NCI-H187 treated with DMSO at 0.1 percent for 48 hours (cell line): ENCODE measurements at regions not wholly inside any gene's neighbourhood (a gene's known extent, or its start where the extent isn't known, plus 50 kb on each side); places are given as distances from the start of the nearest gene placed in this dataset.
"Not testable (repeated sequence)": the region's sequence is repeated elsewhere in the genome, so short reads cannot be mapped to it uniquely, and the experiment has no call there.

Source experiments
- DNase-seq: peaks from one replicate; lab custom pipeline; 2025; lab: John Stamatoyannopoulos, UW

DNA sequence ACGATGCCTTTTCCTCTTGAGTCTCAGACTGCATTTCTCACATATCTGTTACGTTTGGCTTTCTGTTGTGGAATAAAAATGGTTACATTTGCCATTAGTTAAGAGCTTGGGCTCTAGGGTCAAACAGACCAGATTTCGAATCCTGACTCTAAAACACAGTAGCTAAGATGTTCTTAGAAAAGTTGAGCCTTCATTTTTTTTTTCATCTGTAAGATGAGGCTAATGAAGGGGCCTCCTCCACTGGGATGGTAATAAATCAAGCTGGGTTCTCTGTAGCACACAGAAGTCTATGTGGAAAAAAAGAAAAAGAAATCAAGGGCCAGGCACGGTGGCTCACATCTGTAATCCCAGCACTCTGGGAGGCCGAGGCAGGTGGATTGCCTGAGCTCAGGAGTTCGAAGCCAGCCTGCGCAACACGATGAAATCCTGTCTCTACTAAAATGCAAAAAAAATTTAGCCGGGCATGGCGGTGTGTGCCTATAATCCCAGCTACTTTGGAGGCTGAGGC lies 49.9 kb upstream of the CAPRIN1 start:
- DNase-seq = no peak

DNA sequence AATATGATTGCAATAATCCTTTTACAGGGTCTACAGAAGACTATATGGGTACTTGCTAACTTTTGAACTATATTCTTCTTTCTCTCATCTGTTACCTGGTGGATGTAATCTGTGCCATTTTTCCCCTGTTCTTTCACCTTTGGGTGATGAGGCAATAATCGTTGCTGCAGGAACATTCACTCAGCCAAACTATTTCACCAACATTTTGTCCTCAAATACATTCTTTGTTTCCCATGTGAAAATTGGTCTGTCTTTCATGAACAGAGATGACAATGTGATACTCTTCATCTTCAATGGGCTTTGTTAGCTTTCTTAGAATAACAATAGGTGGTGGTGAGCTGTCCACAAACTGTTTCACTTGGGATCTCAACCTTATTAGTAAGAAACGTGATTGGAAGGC lies 52.1 kb upstream of the CAPRIN1 start:
- no peak for DNase-seq

DNA sequence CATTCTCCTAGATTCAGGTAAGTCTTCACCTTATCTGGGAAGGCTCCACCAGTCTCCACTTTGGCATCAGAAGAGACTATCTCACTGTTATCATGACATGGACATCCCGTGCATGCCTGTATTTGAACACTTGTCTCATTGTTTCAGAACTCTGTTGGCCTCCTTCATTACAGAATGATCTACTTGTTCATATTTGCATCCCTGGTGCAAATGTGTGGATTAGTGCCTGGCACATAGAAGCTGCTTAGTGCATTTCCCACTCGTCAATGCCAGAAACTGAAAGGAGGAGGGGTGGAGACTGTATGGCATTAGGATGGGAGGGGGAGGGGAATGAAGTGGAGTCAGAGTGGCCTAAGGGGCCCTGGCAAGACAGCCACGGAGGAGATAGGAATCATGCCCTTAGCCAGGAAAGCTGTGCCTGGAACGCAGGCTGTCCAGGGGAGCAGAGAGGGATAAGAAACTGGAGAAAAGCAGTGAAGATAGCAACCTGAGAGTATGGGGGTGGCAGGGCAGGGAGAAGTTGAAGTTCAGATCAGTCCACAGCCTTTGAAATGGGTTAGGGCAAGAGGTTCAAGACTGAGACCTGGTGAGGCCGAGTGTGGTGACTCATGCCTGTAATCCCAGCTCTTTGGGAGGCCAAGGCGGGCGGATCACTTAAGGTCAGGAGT lies 53.8 kb upstream of the CAPRIN1 start:
- no peak for DNase-seq

DNA sequence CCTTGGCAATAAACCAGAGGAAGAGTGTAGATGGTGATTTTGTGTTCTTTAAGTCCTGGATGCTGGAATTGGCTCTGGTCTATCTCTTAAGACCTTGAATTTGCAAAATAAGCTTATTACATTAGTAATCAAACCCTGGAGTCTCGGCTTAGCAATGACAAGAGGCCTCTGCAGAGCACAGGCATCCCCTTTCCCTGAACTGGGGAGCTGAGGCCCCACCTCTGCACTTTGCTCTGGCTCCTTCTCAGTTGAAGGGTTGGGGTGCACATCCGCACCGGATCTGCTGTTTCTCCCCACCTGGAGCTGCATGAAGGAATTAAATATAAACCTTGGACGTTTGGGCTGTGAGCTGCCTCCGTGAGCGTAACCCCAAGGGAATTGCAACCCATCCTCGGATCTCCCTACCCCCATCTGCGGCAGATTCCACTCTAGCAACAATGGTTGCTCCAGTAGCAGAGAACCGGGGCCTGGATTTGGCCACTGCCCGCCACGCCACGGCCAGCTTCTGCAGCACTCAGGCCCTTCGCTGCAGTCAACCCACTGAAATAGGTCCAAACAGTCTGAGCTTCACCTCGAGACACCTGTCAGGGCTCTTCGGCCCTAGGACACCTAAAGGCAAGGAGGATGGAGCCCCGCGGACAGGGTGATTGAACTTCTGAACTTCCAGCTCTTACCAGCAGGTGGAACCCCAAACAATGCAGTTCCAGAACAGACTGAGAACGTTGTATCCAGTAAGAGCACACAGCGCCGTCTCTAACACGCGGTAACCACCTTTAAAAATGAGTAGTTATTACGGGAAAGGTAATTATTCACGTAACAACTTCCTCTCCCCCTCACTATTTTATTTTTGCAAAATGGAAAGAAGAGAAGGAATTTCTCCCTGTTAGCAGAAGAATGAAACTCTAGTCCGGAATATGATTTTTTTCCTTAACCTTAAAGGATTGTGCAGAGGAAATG lies 54.8 kb upstream of the CAPRIN1 start:
- DNase-seq = peak; percentile 58

DNA sequence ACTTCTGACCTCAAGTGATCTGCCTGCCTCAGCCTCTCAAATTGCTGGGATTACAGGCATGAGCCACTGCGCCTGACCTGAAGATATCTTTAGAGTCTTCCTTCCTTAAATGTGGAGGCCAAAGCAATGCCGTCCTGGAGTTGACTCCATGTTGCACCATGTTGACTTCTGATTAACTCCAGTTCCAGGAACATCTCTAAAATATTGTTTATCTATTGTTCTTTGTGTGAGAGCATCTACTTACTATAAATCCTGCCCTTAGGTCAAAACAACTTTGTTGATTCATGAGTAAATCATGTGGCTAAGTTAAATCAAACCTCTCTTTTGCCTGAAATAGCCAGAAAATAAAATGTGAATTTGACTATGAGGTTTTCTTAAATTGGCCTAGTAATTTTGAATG lies 56.6 kb upstream of the CAPRIN1 start:
- DNase-seq = no peak

DNA sequence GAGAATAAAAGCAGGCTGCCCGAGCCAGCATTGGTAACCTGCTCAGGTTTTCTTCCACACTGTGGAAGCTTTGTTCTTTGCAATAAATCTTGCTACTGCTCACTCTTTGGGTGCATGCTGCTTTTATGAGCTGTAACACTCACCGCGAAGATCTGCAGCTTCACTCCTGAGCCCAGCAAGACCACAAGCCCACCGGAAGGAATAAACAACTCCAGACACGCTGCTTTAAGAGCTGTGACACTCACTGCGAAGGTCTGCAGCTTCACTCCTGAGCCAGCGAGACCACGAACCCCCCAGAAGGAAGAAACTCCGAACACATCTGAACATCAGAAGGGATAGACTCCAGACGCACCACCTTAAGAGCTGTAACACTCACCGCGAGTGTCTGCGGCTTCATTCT lies 60.4 kb upstream of the CAPRIN1 start:
- not testable (repeated sequence) for DNase-seq

DNA sequence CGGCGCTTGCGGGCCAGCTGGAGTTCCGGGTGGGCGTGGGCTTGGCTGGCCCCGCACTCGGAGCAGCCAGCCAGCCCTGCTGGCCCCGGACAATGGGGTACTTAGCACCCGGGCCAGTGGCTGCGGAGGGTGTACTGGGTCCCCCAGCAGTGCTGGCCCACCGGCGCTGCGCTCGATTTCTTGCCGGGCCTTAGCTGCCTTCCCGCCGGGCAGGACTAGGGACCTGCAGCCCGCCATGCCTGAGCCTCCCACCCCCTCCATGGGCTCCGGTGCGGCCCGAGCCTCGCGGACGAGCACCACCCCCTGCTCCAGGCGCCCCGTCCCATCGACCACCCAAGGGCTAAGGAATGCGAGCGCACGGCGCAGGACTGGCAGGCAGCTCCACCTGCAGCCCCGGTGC lies 61.4 kb upstream of the CAPRIN1 start:
- DNase-seq = not testable (repeated sequence)

DNA sequence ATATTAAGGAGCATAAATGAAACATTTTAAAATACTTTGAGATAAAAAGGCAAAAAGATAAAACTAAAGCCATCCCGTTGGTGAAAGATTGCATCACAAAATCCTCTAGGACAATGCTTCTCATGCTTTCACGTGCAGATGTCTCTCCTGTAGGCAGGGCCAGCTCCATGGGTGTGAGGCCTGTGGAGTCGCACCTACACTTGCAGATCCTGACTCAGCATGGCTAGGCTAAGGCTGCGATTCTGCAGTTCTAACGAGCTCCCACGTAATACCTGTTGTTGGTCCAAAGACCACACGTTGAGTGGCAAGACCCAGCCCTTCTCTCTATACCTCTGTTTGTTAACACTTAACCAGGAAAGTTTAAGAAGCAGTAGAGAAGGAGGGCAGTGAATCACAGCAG lies 62.1 kb upstream of the CAPRIN1 start:
- no peak for DNase-seq

DNA sequence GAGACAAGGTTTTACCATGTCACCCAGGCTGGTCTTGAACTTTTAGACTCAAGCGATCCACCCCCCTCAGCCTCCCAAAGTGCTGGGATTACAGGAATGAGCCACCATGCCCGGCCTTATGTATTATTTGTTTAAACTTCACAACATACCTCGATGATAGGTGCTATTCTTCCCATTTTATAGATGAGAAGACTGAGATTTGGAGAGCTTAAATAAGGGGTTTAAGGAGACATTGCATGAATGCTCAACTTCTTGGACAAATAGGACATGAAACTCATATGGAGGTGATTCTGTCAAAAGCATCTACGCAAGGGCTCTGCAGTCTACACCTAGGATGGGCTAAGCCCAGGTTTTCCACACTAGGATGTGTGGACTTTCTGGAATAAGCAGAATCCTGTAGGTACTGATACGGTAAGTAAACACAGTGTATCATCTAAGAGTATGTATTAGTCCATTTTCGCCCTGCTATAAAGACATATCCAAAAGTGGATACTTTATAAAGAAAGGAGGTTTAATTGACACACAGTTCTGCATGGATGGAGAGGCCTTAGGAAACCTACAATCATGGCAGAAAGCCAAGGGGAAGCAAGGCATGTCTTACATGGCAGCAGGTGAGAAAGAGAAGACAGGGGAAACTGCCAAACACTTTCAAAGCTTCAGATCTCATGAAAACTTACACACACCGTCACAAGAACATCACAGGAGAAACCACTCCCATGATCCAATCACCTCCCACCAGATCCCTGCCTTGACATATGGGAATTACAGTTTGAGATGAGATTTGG lies 62.8 kb upstream of the CAPRIN1 start:
- DNase-seq = no peak

DNA sequence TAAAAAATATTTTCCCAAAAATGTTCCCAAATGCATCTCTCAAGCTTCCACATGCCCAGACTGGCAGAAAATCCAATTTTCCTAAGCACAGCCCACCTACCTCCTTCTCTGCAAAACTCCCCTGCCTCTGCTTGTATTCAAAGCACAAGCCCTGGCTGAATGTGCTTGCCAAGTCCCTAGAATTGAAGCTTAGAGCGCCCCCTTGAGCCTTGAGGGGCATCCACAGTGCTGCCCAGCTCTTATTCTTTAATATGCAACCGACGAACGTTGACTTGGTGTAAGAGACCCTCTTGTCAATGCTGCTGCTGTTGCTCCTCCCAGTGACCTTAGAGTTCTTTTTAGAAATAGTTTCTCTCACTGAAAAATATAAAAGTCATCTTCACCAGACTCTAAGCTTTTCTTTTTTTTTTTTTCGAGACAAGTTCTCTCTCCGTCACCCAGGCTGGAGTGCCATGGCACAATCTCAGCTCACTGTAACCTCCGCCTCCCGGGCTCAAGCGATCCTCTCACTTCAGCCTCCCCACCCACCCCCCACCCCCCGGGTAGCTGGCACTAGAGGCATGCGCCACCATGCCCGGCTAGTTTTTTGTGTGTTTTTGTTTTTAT lies 63.5 kb upstream of the CAPRIN1 start:
- peak; percentile 49 for DNase-seq

DNA sequence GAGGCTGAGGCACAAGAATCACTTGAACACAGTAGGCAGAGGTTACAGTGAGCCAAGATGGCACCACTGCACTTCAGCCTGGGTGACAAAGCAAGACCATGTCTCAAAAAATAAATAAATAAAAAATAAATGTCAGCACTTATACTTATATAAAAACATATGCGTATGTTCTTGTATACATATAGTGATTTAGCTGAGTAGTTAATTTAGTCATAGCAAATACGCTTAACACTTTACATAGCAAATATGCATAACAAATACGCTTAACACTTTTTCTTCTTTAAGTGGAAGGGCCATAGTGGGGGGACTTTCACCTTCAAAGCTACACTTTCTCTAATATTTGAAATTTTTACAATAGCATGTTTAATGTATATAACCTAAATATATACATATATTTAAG lies 64.0 kb upstream of the CAPRIN1 start:
- no peak for DNase-seq

DNA sequence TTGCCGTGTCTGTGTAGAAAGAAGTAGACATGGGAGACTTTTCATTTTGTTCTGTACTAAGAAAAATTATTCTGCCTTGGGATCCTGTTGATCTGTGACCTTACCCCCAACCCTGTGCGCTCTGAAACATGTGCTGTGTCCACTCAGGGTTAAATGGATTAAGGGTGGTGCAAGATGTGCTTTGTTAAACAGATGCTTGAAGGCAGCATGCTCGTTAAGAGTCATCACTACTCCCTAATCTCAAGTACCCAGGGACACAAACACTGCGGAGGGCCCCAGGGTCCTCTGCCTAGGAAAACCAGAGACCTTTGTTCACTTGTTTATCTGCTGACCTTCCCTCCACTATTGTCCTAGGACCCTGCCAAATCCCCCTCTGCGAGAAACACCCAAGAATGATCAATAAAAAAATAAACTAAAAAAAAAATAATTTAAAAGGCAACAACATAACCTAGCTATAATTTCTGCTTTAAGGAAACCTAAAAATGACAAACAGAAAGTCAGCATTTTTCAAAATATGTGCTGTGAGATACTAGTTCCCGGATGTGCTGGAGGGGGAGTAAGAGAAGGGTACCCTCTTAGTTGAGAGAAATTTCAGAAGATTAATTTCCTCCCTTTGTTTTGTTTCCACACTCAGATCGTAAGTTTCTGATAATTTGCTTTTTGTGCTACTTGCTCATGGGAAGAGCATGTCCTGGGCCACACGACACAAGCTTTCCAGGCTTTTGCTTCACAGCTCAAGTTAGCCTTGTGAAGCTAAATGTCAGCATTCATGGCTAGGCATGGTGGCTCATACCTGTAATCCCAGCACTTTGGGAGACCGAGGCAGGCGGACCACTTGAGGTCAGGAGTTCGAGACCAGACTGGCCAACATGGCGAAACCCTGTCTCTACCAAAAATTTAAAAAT lies 64.7 kb upstream of the CAPRIN1 start:
- DNase-seq = not testable (repeated sequence)

DNA sequence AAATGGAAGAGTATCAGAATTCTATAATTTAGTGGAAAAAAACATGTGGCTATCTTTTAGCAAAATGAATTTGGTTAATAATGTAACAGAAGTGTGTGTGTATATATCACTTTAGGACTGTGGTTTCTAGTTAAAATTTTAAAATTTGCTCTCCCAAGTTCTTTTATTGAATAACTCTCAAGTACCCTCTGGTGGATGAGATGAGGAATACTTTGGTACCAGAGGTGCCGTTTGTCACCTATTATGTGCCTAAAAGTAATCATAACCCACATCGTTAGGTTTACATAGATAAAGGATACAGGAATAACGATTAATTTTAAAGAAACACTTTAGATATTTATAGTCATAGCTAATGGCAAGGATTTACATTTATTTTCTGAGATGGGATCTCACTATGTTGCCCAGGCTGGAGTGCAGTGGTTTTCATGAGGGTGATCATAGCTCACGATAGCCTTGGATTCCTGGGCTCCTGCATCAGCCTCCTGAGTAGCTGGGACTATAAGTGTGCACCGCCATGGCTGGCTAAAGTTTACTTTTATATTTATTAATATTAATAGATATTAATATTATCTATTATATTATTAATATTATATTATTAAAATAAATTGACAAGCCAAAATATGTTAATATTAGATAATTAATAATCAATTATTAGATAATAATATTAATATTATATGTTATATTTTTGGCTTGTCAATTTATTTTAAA lies 66.7 kb upstream of the CAPRIN1 start:
- DNase-seq = no peak

DNA sequence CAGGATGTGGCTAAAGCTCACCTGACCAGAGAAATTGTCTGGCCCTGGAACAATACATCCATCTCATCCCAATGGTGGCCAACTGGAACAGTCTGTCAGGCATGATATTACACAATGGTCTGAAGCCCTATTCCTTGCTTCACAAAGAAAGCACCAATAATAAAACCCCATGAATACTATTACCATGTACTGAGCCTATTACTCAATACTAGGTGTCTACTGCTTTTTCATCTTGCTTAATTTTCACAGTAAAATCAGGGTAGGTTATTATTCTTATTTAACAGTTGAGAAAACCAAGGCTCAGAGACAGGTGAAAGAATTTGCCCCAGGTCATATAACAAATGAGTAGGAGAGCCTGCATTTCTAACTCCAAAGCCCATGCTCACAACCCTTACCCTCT lies 68.9 kb upstream of the CAPRIN1 start:
- no peak for DNase-seq

DNA sequence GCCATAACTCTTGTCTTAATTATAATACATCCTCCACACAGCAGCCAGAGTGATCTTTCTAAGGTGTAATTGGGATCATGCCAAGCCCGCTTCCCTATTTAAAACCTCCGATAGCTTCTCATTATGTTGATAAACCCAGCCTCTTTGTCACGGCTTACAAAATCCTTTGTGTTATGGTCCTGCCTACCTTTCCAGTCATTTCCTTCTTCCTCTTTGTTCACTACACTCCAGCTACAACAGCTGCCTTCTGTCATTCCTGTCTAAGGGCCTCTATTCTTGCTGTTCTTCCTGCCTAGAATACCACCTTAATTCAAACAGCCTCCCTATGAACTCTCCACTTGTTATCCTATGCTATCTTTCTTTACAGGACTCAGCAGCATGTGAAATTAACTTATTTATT lies 70.6 kb upstream of the CAPRIN1 start:
- DNase-seq = peak; percentile 86

DNA sequence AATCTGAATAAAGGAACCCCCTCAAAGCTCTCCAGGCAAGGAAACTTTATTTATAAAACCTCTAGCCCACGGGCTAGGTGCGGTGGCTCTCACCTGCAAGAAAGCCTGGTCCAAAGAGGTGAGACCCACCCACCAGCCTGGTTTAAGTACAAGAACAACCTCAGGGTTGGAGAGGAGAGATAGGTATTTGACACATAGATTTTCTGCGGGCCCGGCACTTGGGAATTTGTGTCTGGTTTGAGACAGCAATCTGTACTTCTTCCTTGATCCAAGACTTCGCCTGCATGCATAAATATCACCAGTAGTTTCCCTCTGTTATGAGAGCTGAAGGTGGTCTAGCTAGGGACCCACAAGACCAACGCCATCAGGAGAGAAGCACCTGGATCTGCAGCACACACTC lies 73.2 kb upstream of the CAPRIN1 start:
- DNase-seq = no peak

DNA sequence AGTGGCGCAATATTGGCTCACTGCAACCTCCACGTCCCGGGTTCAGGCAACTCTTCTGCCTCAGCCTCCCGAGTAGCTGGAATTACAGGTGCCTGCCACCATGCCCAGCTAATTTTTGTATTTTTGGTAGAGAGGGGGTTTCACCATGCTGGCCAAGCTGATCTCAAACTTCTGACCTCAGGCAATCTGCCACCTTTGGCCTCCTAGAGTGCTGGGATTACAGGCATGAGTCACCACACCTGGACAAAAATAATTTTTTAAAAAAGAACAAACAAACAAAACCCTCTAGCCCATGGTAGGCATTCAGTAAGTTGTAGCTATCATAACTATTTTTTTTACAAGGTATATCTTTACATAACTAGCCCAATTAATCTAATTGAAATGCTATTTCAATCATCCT lies 73.9 kb upstream of the CAPRIN1 start:
- no peak for DNase-seq

DNA sequence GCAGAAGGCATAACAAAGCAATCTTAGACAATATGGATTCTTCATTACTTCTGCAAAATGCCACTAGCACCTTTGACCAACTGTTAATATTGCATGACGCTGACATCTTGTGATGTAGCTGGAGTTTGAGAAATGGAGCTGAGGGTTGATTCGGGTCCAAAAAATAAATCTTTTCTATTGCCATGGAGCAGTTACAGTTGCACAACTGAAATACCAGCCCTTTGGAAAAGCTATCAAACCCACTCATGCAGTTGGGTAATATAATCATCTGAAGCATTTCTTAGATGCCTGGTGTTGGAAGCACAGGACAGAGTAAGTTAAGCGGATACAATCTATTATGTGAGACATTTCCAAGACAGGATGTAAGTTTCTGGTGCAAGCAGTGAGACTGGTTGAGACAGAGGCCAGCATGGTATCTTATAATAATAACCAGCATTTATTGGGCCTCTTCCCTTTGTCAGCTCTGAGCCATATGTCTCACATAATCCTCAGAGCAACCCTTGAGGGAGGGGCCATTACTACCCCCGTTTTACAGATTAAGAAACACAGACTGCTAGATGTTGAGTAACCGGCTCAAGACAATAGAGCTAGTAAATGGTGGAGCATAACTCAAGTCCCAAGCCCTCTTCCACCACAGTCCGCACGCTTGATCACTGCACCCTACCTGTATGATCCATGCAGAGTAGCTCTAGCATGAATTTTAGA lies 74.9 kb upstream of the CAPRIN1 start:
- no peak for DNase-seq

DNA sequence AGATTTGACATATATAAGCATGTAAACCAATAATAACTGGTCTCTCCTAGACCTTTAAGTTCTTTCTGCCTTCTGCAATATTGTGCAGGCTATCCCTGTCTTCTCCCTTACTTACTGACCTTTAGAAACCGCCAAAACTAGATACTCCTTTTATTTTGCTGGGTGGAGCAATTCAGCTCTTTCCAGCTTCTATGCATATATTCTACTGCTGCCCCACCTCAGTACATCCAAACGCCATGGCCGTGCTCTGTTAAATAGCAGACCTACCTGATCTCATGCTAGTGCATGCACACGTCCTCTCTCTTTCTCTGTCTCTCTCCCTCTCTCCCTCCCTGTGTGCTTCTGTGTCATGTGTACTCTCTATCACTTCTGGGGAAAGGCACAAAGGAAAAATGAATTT lies 76.7 kb upstream of the CAPRIN1 start:
- no peak for DNase-seq

DNA sequence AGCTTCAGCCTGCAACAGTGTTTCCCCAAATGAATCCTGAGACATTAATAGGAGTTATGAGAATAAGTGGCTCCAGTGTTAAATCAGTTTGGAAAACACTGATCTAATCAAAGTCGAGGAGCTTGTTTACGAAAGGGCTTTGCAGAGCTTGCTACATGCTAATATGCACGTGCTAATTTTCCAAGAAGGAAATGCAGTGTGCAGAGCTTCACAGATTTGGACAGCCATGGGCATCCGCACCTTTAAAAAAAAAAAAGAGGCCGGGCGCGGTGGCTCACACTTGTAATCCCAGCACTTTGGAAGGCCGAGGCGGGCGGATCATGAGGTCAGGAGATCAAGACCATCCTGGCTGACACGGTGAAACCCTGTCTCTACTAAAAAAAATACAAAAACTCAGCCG lies 79.7 kb upstream of the LMO2 start:
- not testable (repeated sequence) for DNase-seq
